ENCODE measurements at regions not wholly inside any gene's neighbourhood (a gene's known extent, or its start where the extent isn't known, plus 50 kb on each side); places are given as distances from the start of the nearest gene placed in this dataset.

DNA sequence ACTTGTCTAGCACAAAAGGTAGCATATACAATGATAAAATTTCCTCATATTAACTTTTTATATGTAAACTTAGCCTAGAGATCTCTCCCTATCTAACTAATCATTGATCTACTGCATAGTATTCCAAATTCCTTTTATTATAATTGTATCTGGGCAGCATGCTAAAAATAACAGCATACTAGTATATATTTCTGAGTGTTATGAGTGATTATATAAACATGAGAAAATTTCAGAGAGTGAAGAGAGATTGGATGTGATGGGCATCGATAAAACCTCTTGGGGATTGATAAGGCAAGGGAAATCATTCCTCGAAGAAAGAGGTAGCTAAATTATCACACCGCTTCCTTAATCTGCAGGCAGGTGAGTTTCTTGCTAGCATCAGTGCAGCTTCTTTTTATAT is 158.2 kb downstream of the HMHB1 start:
- no peak for TF ChIP-seq CTCF (IDR thresholded peaks at IDR 0.05)
- no peak for TF ChIP-seq EZH2 (IDR thresholded peaks at IDR 0.05; ENCODE audit: borderline replicate concordance, insufficient read depth, low read depth, low read length, poor library complexity, severe bottlenecking)
